Neural cell (in vitro differentiated cells): ENCODE measurements at regions not wholly inside any gene's neighbourhood (a gene's known extent, or its start where the extent isn't known, plus 50 kb on each side); places are given as distances from the start of the nearest gene placed in this dataset.

Experiments
- H2AFZ ChIP-seq: fragments of 200-600, 300-800 bp; sonication (generic), shearing (Covaris generic); 2 replicates; pipeline ENCODE4 v1.6.0; 2014; ENCODE audit warnings: low read depth, mild to moderate bottlenecking, antibody characterized with exemption, low read length, moderate library complexity
- H3F3A ChIP-seq: fragments of 200-600 bp; shearing (Covaris generic); 2 replicates; pipeline ENCODE4 v1.6.1; 2016; ENCODE audit warnings: mild to moderate bottlenecking, moderate library complexity, mixed read lengths, antibody characterized with exemption, low read length; ENCODE audit not compliant: insufficient read depth, poor library complexity, severe bottlenecking
- H3K27ac ChIP-seq: fragments of 200-600, 300-800 bp; sonication (generic), shearing (Covaris generic); 2 replicates; pipeline ENCODE4 v1.5.1; 2014; ENCODE audit warnings: mild to moderate bottlenecking, low read length, moderate library complexity
- H3K27me3 ChIP-seq: fragments of 300-800, 200-600 bp; sonication (generic), shearing (Covaris generic); 2 replicates; pipeline ENCODE4 v1.6.0; 2014; ENCODE audit warnings: mild to moderate bottlenecking, low read depth, low read length, moderate library complexity; ENCODE audit not compliant: insufficient read depth
- H3K36me3 ChIP-seq: fragments of 300-800, 200-600 bp; sonication (generic), shearing (Covaris generic); 2 replicates; pipeline ENCODE4 v1.5.1; 2014; ENCODE audit warnings: mild to moderate bottlenecking, antibody characterized with exemption, low read length, moderate library complexity; ENCODE audit not compliant: insufficient read depth
- H3K4me2 ChIP-seq: fragments of 300-800, 200-600 bp; sonication (generic), shearing (Covaris generic); 2 replicates; pipeline ENCODE4 v1.6.0; 2014; ENCODE audit warnings: mild to moderate bottlenecking, low read length
- H3K4me3 ChIP-seq: fragments of 300-800, 200-600 bp; sonication (generic), shearing (Covaris generic); 2 replicates; pipeline ENCODE4 v1.5.1; 2014; ENCODE audit warnings: mild to moderate bottlenecking, low read length, moderate library complexity
- H3K79me2 ChIP-seq: fragments of 200-600 bp; shearing (Covaris generic); replicated peaks from 2 replicates; pipeline ENCODE4 v1.6.0; 2014; ENCODE audit warnings: mild to moderate bottlenecking, low read length, moderate library complexity; ENCODE audit not compliant: insufficient read depth
- H3K9ac ChIP-seq: fragments of 300-800, 200-600 bp; sonication (generic), shearing (Covaris generic); 2 replicates; pipeline ENCODE4 v1.6.1; 2016; ENCODE audit warnings: mild to moderate bottlenecking, low read length, mixed read lengths
- H3K9me2 ChIP-seq: fragments of 200-600 bp; shearing (Covaris generic); 2 replicates; pipeline ENCODE4 v1.6.1; 2016; ENCODE audit warnings: mild to moderate bottlenecking, low read length, mixed read lengths; ENCODE audit not compliant: insufficient read depth
- H3K9me3 ChIP-seq: fragments of 200-600, 300-800 bp; sonication (generic), shearing (Covaris generic); 2 replicates; pipeline ENCODE4 v1.6.1; 2016; ENCODE audit warnings: mild to moderate bottlenecking, mixed run types, low read length, moderate library complexity, mixed read lengths
- H4K20me1 ChIP-seq: fragments of 200-600 bp; shearing (Covaris generic); 2 replicates; pipeline ENCODE4 v1.6.1; 2016; ENCODE audit warnings: mild to moderate bottlenecking, mixed run types; ENCODE audit not compliant: insufficient read depth
- EP300 ChIP-seq: fragments of 450-650 bp; conservative IDR thresholded peaks from 2 replicates; pipeline ENCODE4 v1.6.1; 2014; ENCODE audit warnings: antibody characterized with exemption, mild to moderate bottlenecking, moderate library complexity; ENCODE audit not compliant: poor library complexity, severe bottlenecking
- EZH2 ChIP-seq: fragments of 200-600, 300-800 bp; shearing (Covaris generic), sonication (generic); IDR thresholded peaks from 2 replicates; pipeline ENCODE4 v1.6.1; 2014; ENCODE audit warnings: antibody characterized with exemption, low read length, borderline replicate concordance, mild to moderate bottlenecking; ENCODE audit not compliant: insufficient read depth, poor library complexity, severe bottlenecking
- MXI1 ChIP-seq: fragments of 450-650 bp; conservative IDR thresholded peaks from 2 replicates; pipeline ENCODE4 v1.6.1; 2014; ENCODE audit warnings: antibody characterized with exemption, mild to moderate bottlenecking; ENCODE audit not compliant: poor library complexity, severe bottlenecking
- POLR2AphosphoS5 ChIP-seq: IDR thresholded peaks from 2 replicates; pipeline ENCODE4 v1.6.1; 2012
- RAD21 ChIP-seq: fragments of 450-650 bp; conservative IDR thresholded peaks from 2 replicates; pipeline ENCODE4 v1.6.1; 2014; ENCODE audit warnings: antibody characterized with exemption, mild to moderate bottlenecking, moderate library complexity
- REST ChIP-seq: IDR thresholded peaks from 2 replicates; pipeline ENCODE4 v1.6.1; 2012; ENCODE audit warnings: borderline replicate concordance
- SMC3 ChIP-seq: fragments of 450-650 bp; conservative IDR thresholded peaks from 2 replicates; pipeline ENCODE4 v1.6.1; 2014; ENCODE audit warnings: antibody characterized with exemption, mild to moderate bottlenecking, moderate library complexity; ENCODE audit not compliant: poor library complexity
- TAF1 ChIP-seq: IDR thresholded peaks from 2 replicates; pipeline ENCODE4 v1.6.1; 2012; ENCODE audit warnings: low read depth
- TF ChIP-seq, protein P1 (sequence below): fragments of 450-650 bp; IDR thresholded peaks from 2 replicates; pipeline ENCODE4 v1.5.1; 2014; ENCODE audit warnings: antibody characterized with exemption, mild to moderate bottlenecking, moderate library complexity; ENCODE audit not compliant: poor library complexity, severe bottlenecking

DNA sequence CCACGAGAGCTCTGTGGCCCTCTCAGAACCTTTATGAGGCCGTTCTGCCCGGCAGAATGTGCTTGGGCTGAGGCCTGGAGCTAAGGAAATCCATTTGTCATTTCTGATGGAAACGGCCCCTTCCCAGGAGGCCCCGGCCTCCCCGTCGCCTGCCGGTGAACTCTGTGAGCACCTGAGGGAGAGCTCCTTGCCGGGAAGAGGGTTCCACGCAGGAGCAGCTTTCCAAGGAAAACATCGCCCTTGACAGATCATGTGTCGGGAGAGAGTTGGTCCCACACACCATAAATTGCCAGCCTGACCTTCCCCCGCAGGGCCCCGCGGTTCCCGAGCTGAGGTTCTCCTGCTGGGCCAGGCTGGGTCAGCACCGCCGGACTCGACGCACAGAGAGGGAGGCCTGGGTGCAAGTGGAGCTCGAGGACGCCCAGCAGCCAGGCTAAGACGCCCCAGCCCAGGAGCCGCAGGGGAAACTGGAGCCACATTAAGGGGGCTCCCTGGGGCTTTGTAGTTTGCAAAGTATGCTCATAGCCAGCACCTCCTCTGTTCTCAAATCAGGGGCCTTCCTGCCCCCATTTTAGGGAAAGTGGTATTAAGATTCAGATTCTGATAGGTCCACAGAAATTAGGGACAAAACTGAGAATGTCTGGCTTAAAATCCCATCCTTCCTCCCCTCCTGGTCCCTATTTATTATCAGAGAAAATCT is 239.5 kb downstream of the FOXD2 start:
- H2AFZ ChIP-seq = no peak overlapping the region
- no peak overlapping the region for H3K9ac ChIP-seq
- no peaks in the 10 kb centered on the region for H3K9me2 ChIP-seq
- H3K9me3 ChIP-seq = no peaks in the 10 kb centered on the region
- no peaks in the 10 kb centered on the region for H3K27me3 ChIP-seq
- H3K36me3 ChIP-seq = no peaks in the 10 kb centered on the region
- no peaks in the 10 kb centered on the region for H4K20me1 ChIP-seq
- no peaks in the 10 kb centered on the region for H3F3A ChIP-seq
- H3K79me2 ChIP-seq = no peaks in the 10 kb centered on the region
- no peak overlapping the region for H3K27ac ChIP-seq
- H3K4me3 ChIP-seq = no peak overlapping the region
- TF ChIP-seq, protein P1, sequence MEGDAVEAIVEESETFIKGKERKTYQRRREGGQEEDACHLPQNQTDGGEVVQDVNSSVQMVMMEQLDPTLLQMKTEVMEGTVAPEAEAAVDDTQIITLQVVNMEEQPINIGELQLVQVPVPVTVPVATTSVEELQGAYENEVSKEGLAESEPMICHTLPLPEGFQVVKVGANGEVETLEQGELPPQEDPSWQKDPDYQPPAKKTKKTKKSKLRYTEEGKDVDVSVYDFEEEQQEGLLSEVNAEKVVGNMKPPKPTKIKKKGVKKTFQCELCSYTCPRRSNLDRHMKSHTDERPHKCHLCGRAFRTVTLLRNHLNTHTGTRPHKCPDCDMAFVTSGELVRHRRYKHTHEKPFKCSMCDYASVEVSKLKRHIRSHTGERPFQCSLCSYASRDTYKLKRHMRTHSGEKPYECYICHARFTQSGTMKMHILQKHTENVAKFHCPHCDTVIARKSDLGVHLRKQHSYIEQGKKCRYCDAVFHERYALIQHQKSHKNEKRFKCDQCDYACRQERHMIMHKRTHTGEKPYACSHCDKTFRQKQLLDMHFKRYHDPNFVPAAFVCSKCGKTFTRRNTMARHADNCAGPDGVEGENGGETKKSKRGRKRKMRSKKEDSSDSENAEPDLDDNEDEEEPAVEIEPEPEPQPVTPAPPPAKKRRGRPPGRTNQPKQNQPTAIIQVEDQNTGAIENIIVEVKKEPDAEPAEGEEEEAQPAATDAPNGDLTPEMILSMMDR = no peak
- TF ChIP-seq SMC3 = no peak
- TF ChIP-seq POLR2AphosphoS5 = no peak
- TF ChIP-seq EZH2 = no peak
- TF ChIP-seq RAD21 = no peak
- TF ChIP-seq REST = no peak
- no peak overlapping the region for H3K4me2 ChIP-seq

- Histone ChIP-seq H2AFZ (no peak overlapping the region), H3K9me2 (no peaks in the 10 kb centered on the region), H4K20me1 (no peaks in the 10 kb centered on the region), H3K27ac (no peak overlapping the region), H3K79me2 (no peaks in the 10 kb centered on the region), H3K36me3 (no peaks in the 10 kb centered on the region), H3K27me3 (no peaks in the 10 kb centered on the region), H3K4me3 (no peak overlapping the region), H3K4me2 (no peak overlapping the region), H3F3A (no peaks in the 10 kb centered on the region), H3K9ac (no peak overlapping the region), H3K9me3 (no peaks in the 10 kb centered on the region)
- TF ChIP-seq POLR2AphosphoS5 (no peak), REST (no peak), EZH2 (no peak), SMC3 (no peak), RAD21 (no peak), TAF1 (no peak), MXI1 (no peak), EP300 (no peak)
- TF ChIP-seq, protein P1 = no peak
These were observed 240.7 kb downstream of the FOXD2 start for GRCh38 chr1:47678464-47678980.
